Stimulated activated CD4-positive, alpha-beta T cell treated with anti-CD3 and anti-CD28 coated beads, Interleukin-15, amount 100 ng/mL, for 48 hours (primary cell): ENCODE measurements at regions not wholly inside any gene's neighbourhood (a gene's known extent, or its start where the extent isn't known, plus 50 kb on each side); places are given as distances from the start of the nearest gene placed in this dataset.

Experiments used
- DNase-seq, 2 donors: peaks; one replicate each; pipeline ENCODE4 v3.0.0-alpha.2; 2020; ENCODE audit warnings: low read depth in 2 of 2

GRCh38 chr3:194218646-194219453 lies 82.9 kb downstream of the HES1 start:
- no peak for DNase-seq

GRCh38 chr3:194219826-194220410 lies 84.0 kb downstream of the HES1 start:
- no peak for DNase-seq

- DNase-seq, result no peak
Observed at GRCh38 chr3:194220901-194221326, 85.0 kb downstream of the HES1 start.

- DNase-seq, result no peak
Observed at GRCh38 chr3:194221336-194221735, 85.4 kb downstream of the HES1 start.

GRCh38 chr3:194223951-194224350 lies 88.0 kb downstream of the HES1 start:
- no peak for DNase-seq

- no peak for DNase-seq
Observed at GRCh38 chr3:194224471-194225417, 88.8 kb downstream of the HES1 start.

- DNase-seq, result no peak
Observed at GRCh38 chr3:194225418-194225812, 89.5 kb downstream of the HES1 start.

GRCh38 chr3:194225988-194226663 lies 90.2 kb downstream of the HES1 start:
- DNase-seq, result no peak

- DNase-seq, result no peak
Observed at GRCh38 chr3:194231929-194232832, 96.2 kb downstream of the HES1 start.

- no peak for DNase-seq
Observed at GRCh38 chr3:194233150-194233549, 97.2 kb downstream of the HES1 start.

GRCh38 chr3:194235160-194235559 lies 99.2 kb downstream of the HES1 start:
- no peak for DNase-seq

- DNase-seq, result no peak
Observed at GRCh38 chr3:194237110-194237509, 101.2 kb downstream of the HES1 start.

- DNase-seq, result no peak
Observed at GRCh38 chr3:194240766-194241165, 104.8 kb downstream of the HES1 start.

- no peak for DNase-seq
Observed at GRCh38 chr3:194243172-194243837, 107.4 kb downstream of the HES1 start.

- DNase-seq, result no peak
Observed at GRCh38 chr3:194244167-194244566, 107.0 kb downstream of the CPN2 start.

GRCh38 chr3:194245474-194245873 lies 105.7 kb downstream of the CPN2 start:
- no peak for DNase-seq

GRCh38 chr3:194245975-194246561 lies 105.1 kb downstream of the CPN2 start:
- DNase-seq, result no peak

- DNase-seq, result no peak
Observed at GRCh38 chr3:194246709-194247349, 104.3 kb downstream of the CPN2 start.

- DNase-seq, result no peak
Observed at GRCh38 chr3:194247350-194247740, 103.8 kb downstream of the CPN2 start.
